Testis (tissue), 2 donors: ENCODE measurements at regions not wholly inside any gene's neighbourhood (a gene's known extent, or its start where the extent isn't known, plus 50 kb on each side); places are given as distances from the start of the nearest gene placed in this dataset.

Source experiments
- DNase-seq: peaks from one replicate; pipeline ENCODE4 v3.0.0-alpha.2; 2019
- H3K27ac ChIP-seq, 2 donors: fragments of 200-600 bp; sonication (generic); one replicate each; pipeline ENCODE4 v1.5.1; 2019
- H3K27me3 ChIP-seq: fragments of 200-600 bp; sonication (generic); one replicate; pipeline ENCODE4 v1.5.1; 2019
- H3K36me3 ChIP-seq: fragments of 200-600 bp; sonication (generic); one replicate; pipeline ENCODE4 v1.5.1; 2017; ENCODE audit warnings: low read depth; ENCODE audit errors: missing control alignments
- H3K4me1 ChIP-seq: fragments of 200-600 bp; sonication (generic); one replicate; pipeline ENCODE4 v1.5.1; 2019
- H3K4me3 ChIP-seq, 2 donors: fragments of 200-600 bp; sonication (generic); one replicate each; pipeline ENCODE4 v1.5.1; 2017 to 2019
- H3K9me3 ChIP-seq: fragments of 200-600 bp; sonication (generic); one replicate; pipeline ENCODE4 v1.5.1; 2017
- POLR2A ChIP-seq: fragments of 450-650 bp; IDR thresholded peaks from one replicate; pipeline ENCODE4 v1.6.1; 2017; ENCODE audit warnings: antibody characterized with exemption, mild to moderate bottlenecking, moderate library complexity
- WGBS, 2 donors: methylation state at CpG; one replicate each; pipeline ENCODE4 v1.1.5; 2018; 5-methylcytosine and 5-hydroxymethylcytosine counted together
- intact Hi-C: fragments of 100-400 bp; cut with DNase I; formaldehyde crosslinking; loops from one replicate; pipeline ENCODE4 v1.15.1; 2023; ENCODE audit warnings: low total_unique reads
- TF ChIP-seq, protein P1 (sequence below), 3 experiments: fragments of 450-650 bp in 2 of 3; fragments of 200-600 bp in 1 of 3; sonication (generic) in 1 of 3; IDR thresholded peaks; one replicate each; pipeline ENCODE4 v1.5.1; 2016 to 2019; ENCODE audit warnings: antibody characterized with exemption in 3 of 3, mild to moderate bottlenecking in 2 of 3, moderate library complexity in 1 of 3

DNA sequence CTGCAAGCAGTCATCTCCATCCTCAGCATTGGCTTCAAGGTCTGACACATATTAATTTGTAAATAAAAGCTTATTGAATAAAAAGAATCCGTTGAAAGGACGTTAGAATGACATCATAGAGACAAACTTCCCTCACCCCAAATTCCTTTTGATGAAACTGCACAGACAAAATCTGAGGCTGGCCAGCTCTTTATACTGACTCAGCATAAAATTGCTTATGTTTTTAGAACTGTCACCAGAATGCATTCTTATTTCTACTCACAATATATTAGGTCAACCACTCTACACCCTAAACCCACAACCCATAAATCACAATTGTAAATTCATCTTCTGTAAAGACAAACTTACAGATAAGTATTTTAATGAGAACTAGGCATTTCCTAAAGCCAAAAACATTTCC is 359.2 kb upstream of the TEX13C start:
- DNase-seq: no peak
- TF ChIP-seq POLR2A: no peak
- TF ChIP-seq, protein P1, sequence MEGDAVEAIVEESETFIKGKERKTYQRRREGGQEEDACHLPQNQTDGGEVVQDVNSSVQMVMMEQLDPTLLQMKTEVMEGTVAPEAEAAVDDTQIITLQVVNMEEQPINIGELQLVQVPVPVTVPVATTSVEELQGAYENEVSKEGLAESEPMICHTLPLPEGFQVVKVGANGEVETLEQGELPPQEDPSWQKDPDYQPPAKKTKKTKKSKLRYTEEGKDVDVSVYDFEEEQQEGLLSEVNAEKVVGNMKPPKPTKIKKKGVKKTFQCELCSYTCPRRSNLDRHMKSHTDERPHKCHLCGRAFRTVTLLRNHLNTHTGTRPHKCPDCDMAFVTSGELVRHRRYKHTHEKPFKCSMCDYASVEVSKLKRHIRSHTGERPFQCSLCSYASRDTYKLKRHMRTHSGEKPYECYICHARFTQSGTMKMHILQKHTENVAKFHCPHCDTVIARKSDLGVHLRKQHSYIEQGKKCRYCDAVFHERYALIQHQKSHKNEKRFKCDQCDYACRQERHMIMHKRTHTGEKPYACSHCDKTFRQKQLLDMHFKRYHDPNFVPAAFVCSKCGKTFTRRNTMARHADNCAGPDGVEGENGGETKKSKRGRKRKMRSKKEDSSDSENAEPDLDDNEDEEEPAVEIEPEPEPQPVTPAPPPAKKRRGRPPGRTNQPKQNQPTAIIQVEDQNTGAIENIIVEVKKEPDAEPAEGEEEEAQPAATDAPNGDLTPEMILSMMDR (IDR thresholded peaks at IDR 0.05): no peak
- 48 to 66% methylated on average over 2 of the region's 2 CpGs for WGBS, 2 donors
- intact Hi-C loops: no loop called here
- no peak overlapping the region for H3K27ac ChIP-seq
- H3K4me1 ChIP-seq: no peaks in the 10 kb centered on the region
- no peak overlapping the region for H3K4me3 ChIP-seq
- no peaks in the 10 kb centered on the region for H3K27me3 ChIP-seq
- no peaks in the 10 kb centered on the region for H3K36me3 ChIP-seq
- no peaks in the 10 kb centered on the region for H3K9me3 ChIP-seq

DNA sequence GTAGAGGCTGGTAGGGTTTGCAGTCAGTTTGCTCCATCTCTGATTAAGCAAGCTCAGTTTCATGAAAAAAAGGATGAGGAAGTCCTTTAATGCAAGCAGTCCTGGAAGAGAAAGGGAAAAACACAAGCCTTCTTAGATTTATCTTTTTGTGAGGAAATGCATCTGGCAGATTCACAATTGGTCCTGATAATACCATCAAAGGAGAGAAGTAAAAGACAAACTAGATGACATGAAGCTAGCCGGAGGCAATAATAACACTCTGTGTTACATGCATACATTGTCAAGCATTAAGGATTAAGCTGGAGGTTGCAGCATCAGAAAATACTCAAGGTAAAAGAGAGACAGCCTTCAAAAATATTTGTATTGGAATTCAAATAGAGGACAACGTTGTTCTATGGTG is 356.0 kb upstream of the TEX13C start, which contains the start of gene TENM1:
TENM1 (minus strand) TSS at position 101 of the 400 bp plus-strand sequence.
- DNase-seq: no peak
- intact Hi-C loops: no loop called here
- WGBS, 2 donors: 53 to 65% methylated on average over 2 of the region's 2 CpGs
- TF ChIP-seq, protein P1 (IDR thresholded peaks at IDR 0.05): no peak
- no peak for TF ChIP-seq POLR2A
- Histone ChIP-seq H3K9me3 (no peaks in the 10 kb centered on the region), H3K4me3 (no peak within 1 kb of the TSS), H3K36me3 (no peaks in the 10 kb centered on the region), H3K4me1 (no peaks in the 10 kb centered on the region), H3K27me3 (no peaks in the 10 kb centered on the region), H3K27ac (no peak within 1 kb of the TSS)

DNA sequence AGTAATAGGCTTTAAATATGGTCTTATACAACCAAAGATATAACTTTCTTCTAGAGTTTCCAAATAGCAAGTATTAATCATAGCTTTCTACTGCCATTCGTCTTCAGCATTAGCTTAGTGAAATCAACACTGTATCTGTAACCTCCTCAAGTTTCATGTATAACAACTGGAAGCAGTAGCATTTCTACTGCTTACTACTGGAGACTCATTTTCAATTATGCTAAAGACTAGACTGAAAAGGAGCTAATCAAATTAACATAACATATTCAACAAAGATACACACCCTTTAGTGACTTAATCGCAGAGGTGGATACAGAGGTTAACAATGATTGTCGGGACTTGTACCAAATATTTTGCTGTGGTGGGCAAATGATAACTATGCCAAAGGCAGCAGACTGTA is 344.2 kb upstream of the TEX13C start:
- Histone ChIP-seq H3K9me3 (no peaks in the 10 kb centered on the region), H3K4me1 (no peaks in the 10 kb centered on the region), H3K27me3 (no peaks in the 10 kb centered on the region), H3K27ac (no peak overlapping the region), H3K36me3 (no peaks in the 10 kb centered on the region), H3K4me3 (no peak overlapping the region)
- no peak for DNase-seq
- TF ChIP-seq, protein P1 (IDR thresholded peaks at IDR 0.05): no peak
- no peak for TF ChIP-seq POLR2A
- intact Hi-C loops: no loop called here
- 92 to 94% methylated on average over 3 of the region's 3 CpGs for WGBS, 2 donors

GRCh38 chrX:124981420-124981819 is 338.3 kb upstream of the TEX13C start:
- intact Hi-C loops: no loop called here
- H3K4me1 ChIP-seq: no peaks in the 10 kb centered on the region
- 94 to 100% methylated on average over 1 of the region's 1 CpG for WGBS, 2 donors
- no peak for DNase-seq
- H3K4me3 ChIP-seq: no peak overlapping the region
- no peak overlapping the region for H3K27ac ChIP-seq
- TF ChIP-seq, protein P1 (IDR thresholded peaks at IDR 0.05): no peak
- no peak for TF ChIP-seq POLR2A
- no peaks in the 10 kb centered on the region for H3K27me3 ChIP-seq
- H3K36me3 ChIP-seq: no peaks in the 10 kb centered on the region
- no peaks in the 10 kb centered on the region for H3K9me3 ChIP-seq

DNA sequence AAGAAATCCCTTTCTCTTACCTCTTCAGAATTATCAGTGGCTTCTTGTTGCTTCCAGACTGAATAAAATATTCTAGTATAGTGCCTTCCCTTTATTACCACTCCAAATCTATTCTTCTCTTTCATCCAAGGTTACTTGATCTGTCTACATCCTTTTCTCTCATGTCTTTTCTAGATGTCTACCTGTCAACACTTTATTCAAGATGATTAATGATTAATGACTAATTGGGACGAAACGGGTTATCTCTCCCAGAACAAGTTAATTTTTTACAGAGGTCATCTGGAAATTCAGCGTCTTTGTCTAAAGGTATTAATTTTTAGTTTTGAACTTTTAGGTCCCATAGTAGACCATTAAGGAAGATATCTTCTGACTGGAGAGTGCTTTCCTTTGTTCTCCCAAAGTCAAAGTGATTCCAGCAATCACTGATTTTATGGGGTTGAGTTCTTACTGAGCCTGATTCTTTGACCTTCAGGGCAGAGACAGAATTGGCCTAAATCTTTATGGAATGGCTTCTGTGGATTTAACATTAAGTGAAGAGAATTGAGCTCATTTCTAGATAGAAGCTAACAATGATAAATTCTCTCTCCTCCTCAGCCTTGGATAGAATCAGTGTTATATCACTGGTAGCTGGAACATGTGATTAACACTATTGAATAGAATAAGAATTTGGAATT is 335.4 kb upstream of the TEX13C start:
- no peaks in the 10 kb centered on the region for H3K27me3 ChIP-seq
- no peak overlapping the region for H3K4me3 ChIP-seq
- H3K4me1 ChIP-seq: no peaks in the 10 kb centered on the region
- H3K27ac ChIP-seq: no peak overlapping the region
- no peaks in the 10 kb centered on the region for H3K9me3 ChIP-seq
- no peak for TF ChIP-seq POLR2A
- TF ChIP-seq, protein P1 (IDR thresholded peaks at IDR 0.05): no peak
- DNase-seq: no peak
- intact Hi-C loops: no loop called here
- 57 to 75% methylated on average over 3 of the region's 3 CpGs for WGBS, 2 donors
- H3K36me3 ChIP-seq: no peaks in the 10 kb centered on the region
